Stomach (tissue), 8 donors: ENCODE measurements at regions not wholly inside any gene's neighbourhood (a gene's known extent, or its start where the extent isn't known, plus 50 kb on each side); places are given as distances from the start of the nearest gene placed in this dataset.
A peak's percentile ranks its signal among the peaks of the same experiment; 100 is the strongest.

Experiments used
- DNase-seq, 2 donors: peaks; one replicate each; pipeline versions ENCODE4 v3.0.0 to v3.0.0-alpha.2; 2013 to 2019
- H3K27ac ChIP-seq, 5 donors: fragments of 200-600 bp in 4 of 5; sonication (generic) in 4 of 5; one replicate each; pipeline ENCODE4 v1.5.1; 2013 to 2019; ENCODE audit warnings: mild to moderate bottlenecking in 1 of 5, moderate library complexity in 1 of 5
- H3K27me3 ChIP-seq, 3 donors: fragments of 200-600 bp; sonication (generic); one replicate each; pipeline ENCODE4 v1.5.1; 2017 to 2019; ENCODE audit warnings: mixed run types in 1 of 3
- H3K36me3 ChIP-seq, 4 donors: fragments of 200-600 bp; sonication (generic); 1 replicate in 3 of 4; 2 replicates in 1 of 4; pipeline ENCODE4 v1.5.1; 2016 to 2019
- H3K4me1 ChIP-seq, 4 donors: fragments of 200-600 bp; sonication (generic); one replicate each; pipeline ENCODE4 v1.5.1; 2016 to 2019
- H3K4me3 ChIP-seq, 4 donors: fragments of 200-600 bp; sonication (generic) in 3 of 4; one replicate each; pipeline ENCODE4 v1.5.1; 2016 to 2019; ENCODE audit warnings: mild to moderate bottlenecking in 1 of 4
- H3K9me3 ChIP-seq, 4 donors: fragments of 200-600 bp; sonication (generic); one replicate each; pipeline ENCODE4 v1.5.1; 2016 to 2019
- EP300 ChIP-seq: sonication (generic); formaldehyde crosslinking; IDR thresholded peaks from one replicate; pipeline ENCODE4 v1.6.1; 2017; ENCODE audit warnings: antibody characterized with exemption
- POLR2A ChIP-seq, 4 donors: fragments of 450-650 bp; IDR thresholded peaks; one replicate each; pipeline ENCODE4 v1.6.1; 2016; ENCODE audit warnings: antibody characterized with exemption in 4 of 4, control low read depth in 2 of 4, mild to moderate bottlenecking in 1 of 4, moderate library complexity in 1 of 4
- POLR2AphosphoS5 ChIP-seq, 3 donors: sonication (generic); formaldehyde crosslinking; IDR thresholded peaks; one replicate each; pipeline ENCODE4 v1.6.1; 2016; ENCODE audit warnings: antibody characterized with exemption in 3 of 3
- WGBS, 5 donors: extraction: QIAGEN DNeasy Blood & Tissue Kit in 3 of 5; methylation state at CpG; one replicate each; pipeline versions ENCODE4 v1.1.5 to v1.1.7; 2013 to 2018; 5-methylcytosine and 5-hydroxymethylcytosine counted together
- intact Hi-C: fragments of 100-400 bp; cut with DNase I; formaldehyde crosslinking; loops from one replicate; pipeline ENCODE4 v1.15.1; 2023; ENCODE audit warnings: low total_unique reads
- TF ChIP-seq, protein P1 (sequence below), 7 experiments: fragments of 450-650 bp in 4 of 7; fragments of 200-600 bp in 3 of 7; sonication (generic) in 3 of 7; IDR thresholded peaks; one replicate each; pipeline ENCODE4 v1.5.1; 2016 to 2019; ENCODE audit warnings: antibody characterized with exemption in 7 of 7, control low read depth in 2 of 7, mild to moderate bottlenecking in 1 of 7
- donor health status: healthy with polysubstance abuse.
- donor health status: Bipolar disorder and iron deficiency.
- donor health status: healthy.

DNA sequence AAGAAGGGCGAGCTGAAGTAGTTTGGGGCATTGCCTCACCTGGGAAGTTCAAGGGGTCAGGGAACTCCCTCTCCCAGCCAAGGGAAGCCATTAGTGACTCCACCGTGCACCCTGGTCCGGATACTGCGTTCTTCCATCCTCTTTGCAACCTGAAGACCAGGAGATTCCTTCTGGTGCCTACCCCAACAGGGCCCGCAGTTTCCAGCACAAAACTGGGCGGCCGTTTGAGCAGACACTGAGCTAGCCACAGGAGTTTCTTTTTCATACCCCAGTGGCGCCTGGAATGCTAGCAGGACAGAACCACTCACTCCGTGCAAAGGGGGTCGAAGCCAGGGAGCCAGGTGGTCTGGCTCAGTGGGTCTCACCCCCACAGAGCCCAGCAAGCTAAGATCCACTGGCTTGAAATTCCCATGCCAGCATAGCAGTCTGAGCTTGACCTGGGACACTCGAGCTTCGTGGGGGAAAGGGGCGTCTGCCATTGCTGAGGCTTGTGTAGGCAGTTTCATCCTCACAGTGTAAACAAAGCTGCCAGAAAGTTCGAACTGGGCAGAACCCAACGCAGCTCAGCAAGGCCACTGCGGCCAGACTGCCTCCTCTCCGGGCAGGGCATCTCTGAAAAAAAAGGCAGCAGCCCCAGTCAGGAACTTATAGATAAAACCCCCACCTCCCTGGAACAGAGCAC lies 1039.4 kb upstream of the IGFBP7 start:
- H3K36me3 ChIP-seq: no peaks in the 10 kb centered on the region
- H3K9me3 ChIP-seq: peaks cover 0 to 12% (median 0%) of the 10 kb centered on the region in 4 donors
- no peak overlapping the region for H3K27ac ChIP-seq
- DNase-seq: no peak
- intact Hi-C loops: no loop called here
- no peak overlapping the region for H3K4me3 ChIP-seq
- no peak for TF ChIP-seq POLR2AphosphoS5 (IDR thresholded peaks at IDR 0.05)
- TF ChIP-seq EP300: no peak
- no peak for TF ChIP-seq POLR2A (IDR thresholded peaks at IDR 0.05)
- TF ChIP-seq, protein P1, sequence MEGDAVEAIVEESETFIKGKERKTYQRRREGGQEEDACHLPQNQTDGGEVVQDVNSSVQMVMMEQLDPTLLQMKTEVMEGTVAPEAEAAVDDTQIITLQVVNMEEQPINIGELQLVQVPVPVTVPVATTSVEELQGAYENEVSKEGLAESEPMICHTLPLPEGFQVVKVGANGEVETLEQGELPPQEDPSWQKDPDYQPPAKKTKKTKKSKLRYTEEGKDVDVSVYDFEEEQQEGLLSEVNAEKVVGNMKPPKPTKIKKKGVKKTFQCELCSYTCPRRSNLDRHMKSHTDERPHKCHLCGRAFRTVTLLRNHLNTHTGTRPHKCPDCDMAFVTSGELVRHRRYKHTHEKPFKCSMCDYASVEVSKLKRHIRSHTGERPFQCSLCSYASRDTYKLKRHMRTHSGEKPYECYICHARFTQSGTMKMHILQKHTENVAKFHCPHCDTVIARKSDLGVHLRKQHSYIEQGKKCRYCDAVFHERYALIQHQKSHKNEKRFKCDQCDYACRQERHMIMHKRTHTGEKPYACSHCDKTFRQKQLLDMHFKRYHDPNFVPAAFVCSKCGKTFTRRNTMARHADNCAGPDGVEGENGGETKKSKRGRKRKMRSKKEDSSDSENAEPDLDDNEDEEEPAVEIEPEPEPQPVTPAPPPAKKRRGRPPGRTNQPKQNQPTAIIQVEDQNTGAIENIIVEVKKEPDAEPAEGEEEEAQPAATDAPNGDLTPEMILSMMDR (IDR thresholded peaks at IDR 0.05): no peak
- no peaks in the 10 kb centered on the region for H3K27me3 ChIP-seq
- no peaks in the 10 kb centered on the region for H3K4me1 ChIP-seq
- WGBS, 5 donors: 77 to 88% (median 84%) methylated on average over 6 to 17 of the region's 17 CpGs

DNA sequence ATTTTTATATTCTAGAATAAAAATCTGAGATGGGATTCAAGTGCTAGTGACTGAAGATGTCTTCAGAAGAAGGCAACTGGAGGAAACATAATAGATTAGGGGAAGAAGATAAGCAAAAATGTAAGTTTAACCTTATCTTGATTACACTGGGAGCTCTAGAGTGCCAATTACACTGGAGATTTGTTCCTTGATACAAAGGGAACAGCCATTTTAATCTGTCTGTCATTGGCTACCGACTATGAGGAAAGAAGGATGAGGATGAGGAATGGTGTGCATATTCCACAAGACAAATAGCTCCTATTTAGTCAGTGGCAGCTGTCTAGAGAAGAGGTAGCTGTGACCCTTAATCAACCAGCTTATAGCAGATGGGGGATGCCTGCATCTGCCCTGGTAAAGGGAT lies 1034.5 kb upstream of the IGFBP7 start:
- Histone ChIP-seq H3K36me3 (no peaks in the 10 kb centered on the region), H3K27ac (no peak overlapping the region), H3K9me3 (peaks cover 0 to 7% (median 0%) of the 10 kb centered on the region in 4 donors), H3K27me3 (no peaks in the 10 kb centered on the region), H3K4me1 (no peaks in the 10 kb centered on the region), H3K4me3 (no peak overlapping the region)
- no peak for DNase-seq
- WGBS, 5 donors: 42 to 67% (median 58%) methylated on average over 1 of the region's 1 CpG
- intact Hi-C loops: no loop called here
- TF ChIP-seq EP300: no peak
- no peak for TF ChIP-seq POLR2A (IDR thresholded peaks at IDR 0.05)
- TF ChIP-seq POLR2AphosphoS5 (IDR thresholded peaks at IDR 0.05): no peak
- TF ChIP-seq, protein P1 (IDR thresholded peaks at IDR 0.05): no peak

DNA sequence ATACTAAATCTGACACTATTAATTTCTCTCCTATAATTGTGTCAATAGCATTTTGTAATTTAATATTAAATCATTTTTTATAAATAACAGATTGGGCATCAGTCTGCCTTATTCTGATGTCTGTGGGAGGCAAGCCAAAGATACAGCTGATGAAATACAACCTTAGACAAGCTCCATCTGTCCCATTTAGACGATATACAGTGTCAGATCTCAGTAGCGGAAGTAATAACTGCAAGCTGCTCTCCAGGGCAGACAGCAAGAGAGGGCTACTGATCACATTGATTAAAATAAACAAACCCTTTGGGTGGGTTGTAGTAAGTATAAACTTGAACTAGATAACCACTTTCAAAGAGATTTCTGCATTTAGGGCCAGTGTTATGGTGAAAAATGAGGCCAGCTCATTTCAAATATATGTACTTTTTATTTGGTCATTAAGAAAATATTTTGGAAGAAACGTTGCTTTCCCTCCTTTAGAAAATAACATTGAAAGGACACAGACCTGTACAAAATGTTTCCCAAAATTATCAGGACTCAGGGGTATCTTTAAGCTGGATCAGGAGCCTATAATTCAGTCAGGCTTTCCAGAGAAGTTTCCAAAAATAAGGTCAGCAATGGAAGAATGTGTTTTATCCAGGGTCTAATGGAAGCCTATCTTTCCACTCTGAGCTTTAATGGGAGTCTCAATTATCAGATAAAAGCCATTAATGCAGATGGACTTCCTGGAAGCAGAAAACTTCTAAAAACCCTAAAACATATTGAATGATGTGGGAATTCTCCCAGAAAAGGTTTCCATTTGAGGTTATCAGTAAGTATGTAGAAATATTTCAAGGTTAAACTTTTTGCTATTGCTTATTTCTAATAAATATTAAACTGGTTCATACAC lies 1028.8 kb upstream of the IGFBP7 start:
- no peaks in the 10 kb centered on the region for H3K27me3 ChIP-seq
- intact Hi-C loops: no loop called here
- WGBS, 5 donors: 46 to 73% (median 56%) methylated on average over 3 of the region's 3 CpGs
- no peaks in the 10 kb centered on the region for H3K9me3 ChIP-seq
- no peak overlapping the region for H3K4me3 ChIP-seq
- H3K36me3 ChIP-seq: no peaks in the 10 kb centered on the region
- TF ChIP-seq, protein P1 (IDR thresholded peaks at IDR 0.05): no peak
- TF ChIP-seq POLR2AphosphoS5 (IDR thresholded peaks at IDR 0.05) (no peak), POLR2A (IDR thresholded peaks at IDR 0.05) (no peak), EP300 (no peak)
- H3K4me1 ChIP-seq: no peaks in the 10 kb centered on the region
- DNase-seq: peak in 1 of 2 donors; percentile 15
- H3K27ac ChIP-seq: no peak overlapping the region

DNA sequence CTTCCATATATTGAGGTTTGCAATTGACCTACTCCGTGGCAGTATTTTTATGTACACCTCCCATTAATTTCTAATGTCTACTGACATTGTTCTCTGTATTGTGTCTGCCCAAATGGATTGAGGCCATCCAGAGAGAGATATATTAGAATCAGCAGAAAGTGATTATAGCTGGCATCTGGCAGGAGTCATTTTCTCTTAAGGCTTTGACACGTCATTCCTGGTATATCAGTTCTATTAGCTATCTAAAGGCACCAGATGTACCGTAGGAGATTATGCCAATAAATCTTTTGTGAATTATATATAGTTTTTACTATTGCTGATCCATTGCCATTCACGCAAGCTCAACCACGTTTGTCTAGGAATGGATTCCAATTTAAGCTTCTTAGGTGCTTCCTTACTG lies 1026.4 kb upstream of the IGFBP7 start:
- WGBS, 5 donors: 79 to 85% (median 82%) methylated on average over 5 of the region's 5 CpGs
- H3K4me1 ChIP-seq: no peaks in the 10 kb centered on the region
- intact Hi-C loops: no loop called here
- no peaks in the 10 kb centered on the region for H3K9me3 ChIP-seq
- no peaks in the 10 kb centered on the region for H3K27me3 ChIP-seq
- no peak overlapping the region for H3K4me3 ChIP-seq
- no peak overlapping the region for H3K27ac ChIP-seq
- DNase-seq: no peak
- TF ChIP-seq, protein P1 (IDR thresholded peaks at IDR 0.05): no peak
- no peak for TF ChIP-seq POLR2A (IDR thresholded peaks at IDR 0.05)
- no peak for TF ChIP-seq EP300
- no peak for TF ChIP-seq POLR2AphosphoS5 (IDR thresholded peaks at IDR 0.05)
- H3K36me3 ChIP-seq: no peaks in the 10 kb centered on the region
